Activated CD8-positive, alpha-beta T cell treated with anti-CD3 and anti-CD28 coated beads, Interleukin-2, amount 10 ng/mL, durations not matched to agents 7 days and 5 days (primary cell): ENCODE measurements at regions not wholly inside any gene's neighbourhood (a gene's known extent, or its start where the extent isn't known, plus 50 kb on each side); places are given as distances from the start of the nearest gene placed in this dataset.

ENCODE experiments used
- ATAC-seq: fragments of 150-1000 bp; cut with Tn5 transposase; one replicate; pipeline ENCODE4 v1.10.0; 2021; ENCODE audit warnings: moderate library complexity
- CTCF ChIA-PET: fragments of 350-600 bp; sonication (Branson Sonifier 250); formaldehyde crosslinking; loops from one replicate; lab custom pipeline; 2021; ENCODE audit warnings: antibody characterized with exemption; lab: Charles Lee
- POLR2A ChIA-PET: fragments of 350-600 bp; sonication (Branson Sonifier 250); formaldehyde crosslinking; loops from one replicate; lab custom pipeline; 2021; ENCODE audit warnings: antibody characterized with exemption; lab: Charles Lee
- DNase-seq: peaks from one replicate; pipeline ENCODE4 v3.0.0-alpha.2; 2020
- H3K27ac Mint-ChIP-seq: one replicate; pipeline ENCODE4 v1.8.0; 2021; ENCODE audit warnings: mild to moderate bottlenecking, mixed read lengths
- H3K27me3 Mint-ChIP-seq: one replicate; pipeline ENCODE4 v1.8.0; 2021; ENCODE audit warnings: low read depth, mixed read lengths
- H3K36me3 Mint-ChIP-seq: one replicate; pipeline ENCODE4 v1.8.0; 2021; ENCODE audit warnings: low read depth, mixed read lengths
- H3K4me1 Mint-ChIP-seq: one replicate; pipeline ENCODE4 v1.8.0; 2021; ENCODE audit warnings: low read depth, mixed read lengths
- H3K4me3 Mint-ChIP-seq: one replicate; pipeline ENCODE4 v1.8.0; 2021; ENCODE audit warnings: mild to moderate bottlenecking, mixed read lengths
- H3K9me3 Mint-ChIP-seq: one replicate; pipeline ENCODE4 v1.8.0; 2022; ENCODE audit warnings: mixed read lengths; ENCODE audit not compliant: insufficient read depth

- Mint-ChIP-seq H3K36me3 (no peaks in the 10 kb centered on the region), H3K27ac (no peak overlapping the region), H3K4me3 (no peak overlapping the region), H3K9me3 (no peaks in the 10 kb centered on the region), H3K4me1 (no peaks in the 10 kb centered on the region), H3K27me3 (no peaks in the 10 kb centered on the region)
- CTCF ChIA-PET = no interaction called here
- POLR2A ChIA-PET = no interaction called here
- ATAC-seq = no peak
- no peak for DNase-seq
These were observed 1350.9 kb downstream of the OTOL1 start for GRCh38 chr3:162847511-162847910.

- ChIA-PET POLR2A (no interaction called here), CTCF (no interaction called here)
- Mint-ChIP-seq H3K4me1 (no peaks in the 10 kb centered on the region), H3K36me3 (no peaks in the 10 kb centered on the region), H3K27me3 (no peaks in the 10 kb centered on the region), H3K9me3 (no peaks in the 10 kb centered on the region), H3K4me3 (no peak overlapping the region), H3K27ac (no peak overlapping the region)
- DNase-seq (no peak), ATAC-seq (no peak)
These were observed 1367.0 kb downstream of the OTOL1 start for GRCh38 chr3:162863579-162863978.

- DNase-seq (no peak), ATAC-seq (no peak)
- ChIA-PET CTCF (no interaction called here), POLR2A (no interaction called here)
- H3K27me3 Mint-ChIP-seq = no peaks in the 10 kb centered on the region
- no peak overlapping the region for H3K4me3 Mint-ChIP-seq
- no peaks in the 10 kb centered on the region for H3K36me3 Mint-ChIP-seq
- no peaks in the 10 kb centered on the region for H3K9me3 Mint-ChIP-seq
- no peak overlapping the region for H3K27ac Mint-ChIP-seq
- H3K4me1 Mint-ChIP-seq = no peaks in the 10 kb centered on the region
These were observed 1368.9 kb downstream of the OTOL1 start for GRCh38 chr3:162865466-162865865.

- ChIA-PET CTCF (no interaction called here), POLR2A (no interaction called here)
- no peak overlapping the region for H3K27ac Mint-ChIP-seq
- ATAC-seq (no peak), DNase-seq (no peak)
- H3K9me3 Mint-ChIP-seq = no peaks in the 10 kb centered on the region
- H3K27me3 Mint-ChIP-seq = no peaks in the 10 kb centered on the region
- no peaks in the 10 kb centered on the region for H3K36me3 Mint-ChIP-seq
- no peaks in the 10 kb centered on the region for H3K4me1 Mint-ChIP-seq
- no peak overlapping the region for H3K4me3 Mint-ChIP-seq
These were observed 1382.5 kb downstream of the OTOL1 start for GRCh38 chr3:162879021-162879562.

- CTCF ChIA-PET = no interaction called here
- Mint-ChIP-seq H3K27ac (no peak overlapping the region), H3K4me3 (no peak overlapping the region), H3K36me3 (no peaks in the 10 kb centered on the region), H3K27me3 (no peaks in the 10 kb centered on the region), H3K4me1 (no peaks in the 10 kb centered on the region), H3K9me3 (no peaks in the 10 kb centered on the region)
- POLR2A ChIA-PET = no interaction called here
- no peak for DNase-seq
- no peak for ATAC-seq
These were observed 1387.8 kb downstream of the OTOL1 start for GRCh38 chr3:162884373-162884772.

- Mint-ChIP-seq H3K27ac (no peak overlapping the region), H3K4me3 (no peak overlapping the region), H3K4me1 (no peaks in the 10 kb centered on the region), H3K27me3 (no peaks in the 10 kb centered on the region), H3K36me3 (no peaks in the 10 kb centered on the region), H3K9me3 (no peaks in the 10 kb centered on the region)
- ATAC-seq (no peak), DNase-seq (no peak)
- CTCF ChIA-PET = no interaction called here
- POLR2A ChIA-PET = no interaction called here
These were observed 1396.5 kb downstream of the OTOL1 start for GRCh38 chr3:162892921-162893793.

- CTCF ChIA-PET = no interaction called here
- Mint-ChIP-seq H3K9me3 (no peaks in the 10 kb centered on the region), H3K36me3 (no peaks in the 10 kb centered on the region), H3K4me1 (no peaks in the 10 kb centered on the region), H3K27ac (no peak overlapping the region), H3K27me3 (no peaks in the 10 kb centered on the region), H3K4me3 (no peak overlapping the region)
- POLR2A ChIA-PET = no interaction called here
- DNase-seq = no peak
- ATAC-seq = no peak
These were observed 1400.7 kb downstream of the OTOL1 start for GRCh38 chr3:162897291-162897690.

GRCh38 chr3:162932503-162932902, 1435.9 kb downstream of the OTOL1 start:
- no peak overlapping the region for H3K27ac Mint-ChIP-seq
- ATAC-seq (no peak), DNase-seq (no peak)
- POLR2A ChIA-PET = no interaction called here
- H3K9me3 Mint-ChIP-seq = peaks cover 6% of the 10 kb centered on the region
- CTCF ChIA-PET = no interaction called here
- no peak overlapping the region for H3K4me3 Mint-ChIP-seq
- H3K27me3 Mint-ChIP-seq = no peaks in the 10 kb centered on the region
- H3K4me1 Mint-ChIP-seq = no peaks in the 10 kb centered on the region
- no peaks in the 10 kb centered on the region for H3K36me3 Mint-ChIP-seq

GRCh38 chr3:162933656-162934055, 1437.0 kb downstream of the OTOL1 start:
- ChIA-PET CTCF (no interaction called here), POLR2A (no interaction called here)
- peaks cover 3% of the 10 kb centered on the region for H3K9me3 Mint-ChIP-seq
- H3K4me3 Mint-ChIP-seq = no peak overlapping the region
- no peak for DNase-seq
- no peaks in the 10 kb centered on the region for H3K4me1 Mint-ChIP-seq
- ATAC-seq = no peak
- H3K27ac Mint-ChIP-seq = no peak overlapping the region
- H3K36me3 Mint-ChIP-seq = no peaks in the 10 kb centered on the region
- H3K27me3 Mint-ChIP-seq = no peaks in the 10 kb centered on the region

GRCh38 chr3:162936706-162937105, 1440.1 kb downstream of the OTOL1 start:
- no peak for DNase-seq
- ChIA-PET CTCF (no interaction called here), POLR2A (no interaction called here)
- no peaks in the 10 kb centered on the region for H3K4me1 Mint-ChIP-seq
- no peak for ATAC-seq
- H3K9me3 Mint-ChIP-seq = peaks cover 3% of the 10 kb centered on the region
- H3K27ac Mint-ChIP-seq = no peak overlapping the region
- no peak overlapping the region for H3K4me3 Mint-ChIP-seq
- H3K27me3 Mint-ChIP-seq = no peaks in the 10 kb centered on the region
- no peaks in the 10 kb centered on the region for H3K36me3 Mint-ChIP-seq

- H3K36me3 Mint-ChIP-seq = no peaks in the 10 kb centered on the region
- no peaks in the 10 kb centered on the region for H3K27me3 Mint-ChIP-seq
- H3K4me3 Mint-ChIP-seq = no peak overlapping the region
- no peak overlapping the region for H3K27ac Mint-ChIP-seq
- no peaks in the 10 kb centered on the region for H3K9me3 Mint-ChIP-seq
- ChIA-PET POLR2A (no interaction called here), CTCF (no interaction called here)
- no peak for ATAC-seq
- DNase-seq = no peak
- no peaks in the 10 kb centered on the region for H3K4me1 Mint-ChIP-seq
These were observed 1441.5 kb downstream of the OTOL1 start for GRCh38 chr3:162938083-162938482.

- Mint-ChIP-seq H3K27ac (no peak overlapping the region), H3K9me3 (peaks cover 5% of the 10 kb centered on the region), H3K27me3 (no peaks in the 10 kb centered on the region), H3K4me3 (no peak overlapping the region), H3K36me3 (no peaks in the 10 kb centered on the region), H3K4me1 (no peaks in the 10 kb centered on the region)
- DNase-seq (no peak), ATAC-seq (no peak)
- ChIA-PET CTCF (no interaction called here), POLR2A (no interaction called here)
These were observed 1449.0 kb downstream of the OTOL1 start for GRCh38 chr3:162945626-162946025.
